ENCODE measurements at regions not wholly inside any gene's neighbourhood (a gene's known extent, or its start where the extent isn't known, plus 50 kb on each side); places are given as distances from the start of the nearest gene placed in this dataset.

- 100% methylated on average over 2 of the region's 2 CpGs for WGBS (ENCODE audit: extremely low coverage, insufficient read length, low lambda C conversion rate)
- H3K79me1 ChIP-seq (ENCODE audit: insufficient read depth, low read depth, low read length, poor library complexity, severe bottlenecking), result no peaks in the 10 kb centered on the region
Measured at GRCh38 chr2:147487978-147488289, 356.9 kb upstream of the ACVR2A start.

More at GRCh38 chr2:147487978-147488289, 356.9 kb upstream of the ACVR2A start:
- H3K4me2 ChIP-seq (ENCODE audit: insufficient read depth, insufficient read length, low read length), result no peak overlapping the region
- no peak overlapping the region for H3T11ph ChIP-seq (ENCODE audit: low read length)
- H3K27ac ChIP-seq (ENCODE audit: insufficient read length, low read depth, low read length), result no peak overlapping the region
- no peak overlapping the region for H2BK120ac ChIP-seq (ENCODE audit: low read depth, low read length, poor library complexity, severe bottlenecking)
- no peak overlapping the region for H2BK15ac ChIP-seq (ENCODE audit: low read depth, low read length)
- H3K79me2 ChIP-seq (ENCODE audit: insufficient read depth, low read length), result no peaks in the 10 kb centered on the region
- H3K18ac ChIP-seq (ENCODE audit: insufficient read length, low read depth, low read length), result no peak overlapping the region
- no peak overlapping the region for H4K8ac ChIP-seq (replicated peaks; ENCODE audit: insufficient read length, low read depth, low read length)
- H2AK5ac ChIP-seq (ENCODE audit: insufficient read length, low read length), result no peak overlapping the region
- H3K4ac ChIP-seq (ENCODE audit: low read depth, low read length), result no peak overlapping the region
- no peaks in the 10 kb centered on the region for H3K23me2 ChIP-seq (ENCODE audit: insufficient read length, low read depth, low read length, poor library complexity, severe bottlenecking)
- Mint-ChIP-seq H3K4me1 (peaks cover 40 to 44% of the 10 kb centered on the region in 2 experiments), H3K9me3 (no peaks in the 10 kb centered on the region), H3K27ac (peak overlapping the region in 1 of 3 experiments; percentile 12; a peak in 1 of 7 replicates), H3K36me3 (ENCODE audit: insufficient read depth in 1 of 3, low read depth in 3 of 3) (no peaks in the 10 kb centered on the region), H3K27me3 (ENCODE audit: low read depth) (no peaks in the 10 kb centered on the region), H3K4me3 (no peak overlapping the region)
- H2AFZ ChIP-seq (ENCODE audit: low read length), result no peak overlapping the region
- H2BK12ac ChIP-seq (ENCODE audit: insufficient read length, low read depth, low read length), result no peak overlapping the region
- H2BK20ac ChIP-seq (ENCODE audit: low read depth, low read length, poor library complexity, severe bottlenecking), result no peak overlapping the region
- H3K56ac ChIP-seq (ENCODE audit: insufficient read length, low read depth, low read length), result no peak overlapping the region
- no peaks in the 10 kb centered on the region for H3K27me3 ChIP-seq (ENCODE audit: insufficient read depth, low read length)
- no peak overlapping the region for H3K9ac ChIP-seq (ENCODE audit: extremely low read depth, insufficient read length, low read length)
- no peak for DNase-seq
- no peak overlapping the region for H4K91ac ChIP-seq (ENCODE audit: insufficient read length, low read depth, low read length)
- peaks cover 11% of the 10 kb centered on the region; the same call in 1 of the 2 replicates for H3K4me1 ChIP-seq (ENCODE audit: insufficient read depth, low read length)
- no peaks in the 10 kb centered on the region for H4K20me1 ChIP-seq (ENCODE audit: control insufficient read depth, insufficient read depth, insufficient read length)
- no peak overlapping the region for H3K23ac ChIP-seq (ENCODE audit: insufficient read length, low read depth, low read length)
- no peak overlapping the region for H3K14ac ChIP-seq (ENCODE audit: insufficient read depth, low read length)
- no peak overlapping the region for H4K5ac ChIP-seq (ENCODE audit: insufficient read length, low read depth, low read length)
- no peak overlapping the region for H2BK5ac ChIP-seq (ENCODE audit: insufficient read length, low read length)
- TF ChIP-seq CTCF (conservative IDR thresholded peaks at IDR 0.05), result no peak
- no peaks in the 10 kb centered on the region for H3K9me3 ChIP-seq (ENCODE audit: control insufficient read depth, low read depth, low read length)
